CD4-positive, alpha-beta T cell treated with Interleukin-15 for 4 hours (primary cell): ENCODE measurements at regions not wholly inside any gene's neighbourhood (a gene's known extent, or its start where the extent isn't known, plus 50 kb on each side); places are given as distances from the start of the nearest gene placed in this dataset.

ENCODE experiments used
- DNase-seq: peaks from one replicate; pipeline ENCODE4 v3.0.0-alpha.2; 2020; ENCODE audit warnings: low spot score

DNA sequence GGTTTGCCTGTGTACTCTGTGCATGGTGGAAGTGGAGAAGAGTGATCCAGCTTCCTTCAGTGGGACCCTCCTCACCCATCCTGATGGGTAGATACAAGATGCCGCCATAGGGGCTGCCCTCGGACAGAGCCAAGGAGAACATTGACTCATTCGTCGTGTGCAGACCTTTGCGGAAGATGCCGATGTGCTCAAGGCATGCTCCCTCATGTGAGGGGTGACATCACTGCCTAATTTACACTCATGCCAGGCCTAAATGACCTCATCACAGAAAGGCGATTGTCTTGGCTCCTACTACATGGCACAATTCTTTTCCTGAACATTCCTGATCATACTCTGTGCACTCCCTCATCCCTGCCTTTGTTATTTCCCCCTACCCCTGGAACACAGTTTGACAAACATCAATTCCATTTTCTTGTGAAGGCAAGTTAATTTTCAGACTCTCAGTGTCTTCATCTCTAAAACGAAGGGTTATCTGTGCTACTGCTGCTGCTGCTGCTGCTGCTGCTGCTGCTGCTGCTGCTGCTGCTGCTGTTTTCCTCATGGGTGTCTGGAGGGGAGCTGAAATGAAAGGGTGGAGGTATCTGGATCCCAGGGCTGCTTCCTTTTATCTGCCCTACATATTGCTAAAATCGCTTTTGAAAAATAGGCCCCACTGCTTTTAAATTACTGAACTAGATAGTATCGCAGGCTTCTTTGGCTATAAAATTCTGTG, 146.5 kb upstream of the ARGLU1 start:
- DNase-seq: no peak

DNA sequence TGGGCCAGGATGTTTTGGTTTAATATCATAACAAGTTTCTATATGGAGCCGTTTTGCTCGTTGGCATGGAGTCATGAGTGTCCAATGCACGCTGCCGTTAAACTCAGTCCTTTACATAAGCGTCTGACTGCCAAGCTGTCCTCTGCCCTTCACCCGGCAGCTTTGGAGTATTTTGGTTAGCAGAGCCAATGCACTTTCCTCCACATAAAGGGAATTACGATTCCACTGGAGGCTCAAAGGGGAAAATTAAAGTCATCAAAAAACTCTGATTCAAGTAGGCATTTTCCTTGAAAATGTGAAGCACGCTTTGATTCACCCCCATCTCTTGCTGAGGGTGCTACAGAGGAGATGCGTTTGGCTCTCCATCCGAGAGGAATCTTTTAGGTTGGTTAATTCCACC, 144.4 kb upstream of the ARGLU1 start:
- DNase-seq: no peak

DNA sequence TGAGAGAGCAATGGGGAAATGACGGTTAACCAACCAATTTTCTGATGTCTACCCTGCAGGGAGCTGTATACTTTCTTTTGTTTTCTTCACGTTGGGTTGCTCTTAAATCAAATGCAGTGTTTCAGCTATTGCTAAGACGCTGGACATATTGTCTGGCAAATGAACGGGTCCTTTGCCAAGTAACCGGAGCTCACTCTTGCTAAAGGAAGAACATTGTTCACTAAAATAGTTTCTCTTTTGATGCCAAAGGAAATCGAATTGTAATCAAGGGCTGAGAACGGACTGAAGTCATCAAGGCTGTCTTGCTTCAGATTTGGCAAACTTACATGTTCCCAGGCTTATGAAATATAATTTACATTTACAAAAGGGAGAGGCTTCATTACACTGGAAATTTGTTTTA, 142.3 kb upstream of the ARGLU1 start:
- no peak for DNase-seq

DNA sequence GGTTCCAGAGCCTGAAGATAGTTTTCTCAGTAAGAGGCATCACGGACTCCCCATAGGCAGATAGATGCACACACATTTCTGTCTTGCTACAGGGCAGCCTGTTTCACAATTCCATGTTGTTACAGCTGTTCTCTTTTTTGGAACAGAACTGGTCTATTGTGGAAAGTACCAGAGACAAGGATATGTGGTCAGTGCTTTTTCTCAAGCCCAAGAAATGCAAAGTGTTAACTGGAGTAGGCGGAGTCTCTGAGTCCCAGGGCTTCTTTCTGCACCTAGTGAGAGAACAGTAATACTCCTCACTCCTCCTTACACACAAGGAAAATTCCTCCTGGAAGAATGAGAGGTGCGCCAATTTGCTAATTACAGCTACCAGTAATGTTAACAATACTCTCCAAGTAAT, 141.6 kb upstream of the ARGLU1 start:
- no peak for DNase-seq

DNA sequence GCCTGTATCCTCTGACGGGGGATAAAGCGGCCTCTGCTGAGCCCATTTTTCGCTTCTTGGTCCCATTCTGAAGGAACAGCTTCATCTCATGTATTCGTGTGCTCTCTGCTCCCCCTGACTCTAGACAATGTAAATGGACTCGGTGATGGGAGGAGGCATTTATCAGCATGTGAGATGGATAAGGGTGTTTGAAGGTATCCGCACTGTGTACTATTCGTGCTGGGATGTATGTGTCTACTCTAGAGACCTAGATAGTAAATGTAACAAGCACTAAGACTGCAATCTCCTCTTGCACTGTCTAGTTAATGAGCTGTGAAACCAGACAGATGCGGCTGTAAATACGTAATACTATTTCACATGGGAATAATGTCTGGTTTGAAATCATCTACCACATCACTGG, 134.6 kb upstream of the ARGLU1 start:
- DNase-seq: no peak

DNA sequence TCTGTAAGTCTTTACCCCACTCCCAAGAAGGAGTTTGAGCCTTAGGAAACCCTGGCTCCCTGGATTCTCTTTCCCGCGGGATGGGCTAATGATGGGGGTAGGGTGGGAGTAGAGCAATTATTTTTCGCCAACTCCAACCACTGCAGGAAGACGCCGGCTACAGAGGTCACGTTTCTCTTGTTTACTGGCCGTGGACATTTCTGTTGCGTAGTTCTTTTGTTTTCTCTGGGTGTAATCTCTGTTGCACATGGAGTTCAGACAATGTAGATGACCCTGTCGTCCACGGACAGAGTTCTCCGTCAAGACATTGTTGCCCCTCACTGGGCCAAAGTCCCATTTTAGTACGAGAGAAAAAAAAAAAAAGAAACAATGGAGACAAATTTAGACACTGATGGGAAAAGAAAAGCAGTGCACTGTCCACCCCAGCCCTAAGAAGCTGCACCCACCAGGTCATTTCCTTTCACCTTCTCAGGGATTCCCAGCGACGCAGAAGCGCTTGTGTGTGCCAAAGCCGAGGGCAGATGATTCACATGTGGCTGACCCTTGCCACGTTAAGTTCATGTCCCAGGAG, 133.9 kb upstream of the ARGLU1 start:
- DNase-seq: no peak

DNA sequence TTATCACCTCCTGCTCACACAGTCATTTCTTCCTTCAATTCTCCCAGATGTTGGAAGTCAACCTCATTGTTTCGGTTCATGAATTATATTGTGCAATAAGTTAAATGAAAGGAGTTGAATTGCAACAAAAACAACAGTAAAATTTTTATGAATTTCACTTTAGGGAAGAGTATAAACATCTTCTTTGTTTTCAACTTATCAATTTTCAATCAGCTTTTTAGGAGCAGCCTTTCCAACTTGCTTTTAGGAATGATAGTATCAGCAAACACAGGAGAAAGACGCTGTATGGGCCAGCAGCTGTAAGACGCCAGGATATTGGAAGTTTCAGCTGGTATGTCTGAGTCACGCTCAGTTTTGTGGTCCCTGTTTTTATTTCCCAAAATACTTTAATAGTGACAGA, 132.5 kb upstream of the ARGLU1 start:
- DNase-seq: no peak

DNA sequence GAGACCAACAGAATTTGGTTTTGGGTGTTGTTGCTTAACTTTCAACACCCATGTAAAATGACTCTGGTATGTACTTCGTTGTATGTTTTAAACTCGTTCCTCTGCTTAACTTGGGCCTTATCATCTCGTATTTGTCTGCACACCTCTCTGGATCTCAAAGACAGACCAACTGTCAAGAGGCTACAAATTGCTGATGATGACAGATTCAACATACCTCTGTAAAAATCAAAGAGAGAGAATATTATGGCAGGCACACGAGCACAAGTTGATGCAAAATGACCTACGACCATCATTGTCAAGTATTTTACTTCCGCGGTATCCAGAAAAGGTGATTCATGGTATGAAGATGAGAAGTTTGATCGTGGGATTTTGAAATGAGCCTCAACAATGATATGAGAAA, 132.1 kb upstream of the ARGLU1 start:
- DNase-seq: no peak

DNA sequence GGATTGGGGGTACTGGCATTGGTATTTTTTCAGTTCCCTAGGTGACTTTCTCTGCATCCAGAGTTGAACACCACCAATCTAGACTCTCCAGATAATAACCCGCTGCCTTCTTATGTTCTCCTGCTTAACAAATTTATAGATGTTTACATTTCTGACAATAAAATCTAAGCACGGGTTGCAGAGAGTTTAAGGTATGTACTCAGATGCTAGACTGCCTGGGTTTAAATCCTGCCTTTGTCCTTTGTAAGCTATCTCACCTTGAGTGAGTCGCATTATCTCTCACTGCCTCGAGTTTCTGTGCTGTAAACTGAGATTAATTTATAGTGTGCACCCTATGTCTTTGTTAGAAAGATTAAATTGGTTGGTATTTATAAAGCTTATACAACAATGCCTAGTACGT, 131.4 kb upstream of the ARGLU1 start:
- DNase-seq: no peak

DNA sequence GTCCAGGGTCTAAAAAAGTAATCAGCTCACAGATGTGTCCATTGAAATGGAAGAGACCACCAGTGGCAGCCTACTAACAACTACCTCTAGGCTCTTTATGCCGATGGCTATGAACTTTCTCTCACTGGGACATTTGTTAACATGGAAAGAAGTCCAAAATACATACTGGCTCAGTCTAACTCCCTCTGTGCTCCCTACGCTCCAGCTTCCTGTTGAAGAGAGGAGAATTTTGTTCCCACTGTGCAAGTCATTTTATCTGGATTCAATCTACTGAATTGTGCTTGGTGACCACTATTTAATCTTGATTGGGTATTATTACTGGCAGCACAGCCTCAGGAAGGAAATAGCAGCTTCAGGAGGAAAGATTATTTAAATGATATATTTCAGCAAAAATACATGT, 128.8 kb upstream of the ARGLU1 start:
- DNase-seq: no peak

DNA sequence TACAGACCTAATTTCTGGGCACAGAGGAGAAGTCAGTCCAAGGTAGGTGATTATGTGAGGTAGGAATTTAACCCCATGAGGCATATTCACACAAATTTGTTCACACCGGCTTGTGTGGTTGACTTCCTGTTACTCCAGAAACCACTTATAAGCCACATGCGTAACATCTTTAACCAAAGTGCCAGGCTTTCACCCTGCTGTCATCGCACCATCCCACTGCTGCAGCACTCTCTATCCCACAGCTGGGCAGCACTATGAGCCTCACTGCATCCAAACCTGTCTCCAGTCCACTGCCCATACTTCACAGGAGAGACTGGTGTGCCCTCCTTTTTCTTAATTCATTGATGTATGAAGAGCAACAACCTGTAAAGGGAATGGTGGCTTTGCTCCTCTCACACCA, 128.2 kb upstream of the ARGLU1 start:
- no peak for DNase-seq

DNA sequence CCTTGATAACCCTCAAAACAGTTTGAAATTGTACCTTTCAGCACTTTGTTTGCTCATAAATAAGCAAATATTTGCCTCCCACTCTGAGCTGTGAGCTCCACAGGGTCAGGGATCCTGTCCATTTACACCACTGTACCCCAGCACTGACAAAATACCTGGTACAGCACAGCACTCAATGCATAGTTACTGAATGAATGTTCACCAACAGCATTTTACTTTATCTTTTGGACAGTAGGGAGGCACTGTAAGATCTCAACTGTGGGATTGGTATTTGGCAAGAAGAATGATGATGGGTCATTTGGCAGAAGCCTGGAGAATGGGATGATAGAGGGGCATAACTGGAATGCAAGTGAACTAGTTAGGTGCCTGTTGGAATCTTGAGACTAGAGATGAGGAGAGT, 127.2 kb upstream of the ARGLU1 start:
- DNase-seq: no peak

DNA sequence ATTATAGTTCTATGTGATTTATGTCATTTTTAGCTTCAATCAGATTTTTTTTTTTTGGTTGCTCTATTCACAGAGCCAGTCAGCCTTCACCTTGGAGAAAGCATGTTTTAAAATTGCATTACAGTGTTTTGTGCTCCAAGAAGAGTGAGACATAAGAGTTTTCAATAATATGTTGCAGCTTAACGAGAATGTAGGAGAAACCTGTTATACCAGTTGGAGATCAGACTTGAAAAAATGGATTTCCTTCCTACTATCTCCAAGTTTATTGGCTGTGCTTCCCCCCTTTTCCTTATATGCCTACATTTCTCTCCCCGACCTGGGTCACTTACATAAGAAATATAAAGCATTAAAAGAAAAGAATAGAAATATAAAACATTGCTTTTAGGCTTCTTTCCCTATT, 123.9 kb upstream of the ARGLU1 start:
- DNase-seq: no peak

DNA sequence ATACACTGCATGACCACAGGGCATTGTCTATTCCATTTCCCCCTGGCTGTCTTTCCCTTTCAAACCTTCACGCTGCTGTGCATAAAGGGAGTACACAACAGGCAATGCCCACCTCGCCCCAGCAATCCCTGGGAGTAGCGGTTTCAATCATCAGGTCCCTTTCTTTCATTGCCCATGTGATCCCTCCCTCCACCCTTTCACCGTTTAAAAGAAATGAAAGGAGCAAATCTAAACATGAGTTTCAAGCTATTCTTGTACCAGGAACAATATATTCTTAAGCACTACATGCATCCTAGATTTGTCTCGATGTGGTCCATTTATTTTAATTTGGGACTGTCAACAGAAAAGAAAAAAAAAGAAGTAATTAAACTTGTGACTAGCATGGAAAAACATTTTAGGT, 123.4 kb upstream of the ARGLU1 start:
- DNase-seq: no peak

DNA sequence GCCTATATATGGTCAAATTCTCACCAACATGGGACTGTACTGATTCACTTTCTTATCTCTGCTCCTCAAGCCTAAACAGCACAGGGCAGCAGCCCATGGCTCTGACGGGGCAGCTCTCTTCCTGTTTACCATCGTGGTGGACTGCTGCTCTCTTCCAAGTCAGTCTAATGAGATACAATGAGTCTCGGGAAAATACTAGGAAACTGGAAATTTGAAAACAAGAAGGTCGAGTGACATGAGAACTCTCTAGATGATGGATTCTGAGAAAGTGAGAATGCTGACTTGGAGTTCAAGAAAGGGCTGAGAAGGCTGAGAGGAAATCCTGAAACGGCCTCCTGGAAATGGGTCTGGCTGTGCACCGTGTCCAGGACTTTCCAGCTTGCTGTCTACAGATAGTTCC, 122.8 kb upstream of the ARGLU1 start:
- DNase-seq: no peak

DNA sequence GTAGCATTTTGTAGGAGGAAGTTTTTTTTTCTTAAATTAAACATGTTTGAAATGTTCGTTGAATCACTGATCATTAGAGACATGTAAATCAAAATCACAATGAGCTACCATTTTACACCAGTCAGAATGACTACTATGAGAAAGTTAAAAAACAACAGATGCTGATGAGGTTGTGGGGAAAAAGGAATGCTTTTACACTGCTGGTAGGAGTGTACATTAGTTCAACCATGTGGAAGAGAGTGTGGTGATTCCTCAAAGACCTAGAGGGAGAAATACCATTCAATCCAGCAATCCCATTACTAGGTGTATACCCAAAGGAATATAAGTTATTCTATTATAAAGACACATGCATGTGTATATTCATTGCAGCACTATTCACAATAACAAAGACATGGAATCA, 122.0 kb upstream of the ARGLU1 start:
- DNase-seq: no peak

DNA sequence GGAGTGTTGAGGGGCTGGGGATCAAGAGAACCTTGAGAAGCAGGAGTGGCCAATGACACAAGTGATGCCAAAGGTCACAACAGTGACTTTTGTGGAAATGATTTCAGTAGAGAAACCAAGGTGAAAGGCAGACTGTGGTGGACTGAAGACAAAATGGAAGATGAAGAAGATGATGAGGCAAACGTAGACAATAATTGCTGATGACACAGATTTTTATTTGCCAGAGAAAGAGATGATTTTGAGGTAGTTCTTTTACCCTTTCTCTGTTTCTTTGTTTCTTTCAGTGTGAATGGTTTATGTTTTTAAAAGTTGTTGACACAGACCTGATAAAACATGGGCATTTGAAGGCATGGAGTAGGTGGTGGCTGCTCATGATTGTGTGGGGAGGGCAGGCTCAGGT, 121.0 kb upstream of the ARGLU1 start:
- DNase-seq: no peak

DNA sequence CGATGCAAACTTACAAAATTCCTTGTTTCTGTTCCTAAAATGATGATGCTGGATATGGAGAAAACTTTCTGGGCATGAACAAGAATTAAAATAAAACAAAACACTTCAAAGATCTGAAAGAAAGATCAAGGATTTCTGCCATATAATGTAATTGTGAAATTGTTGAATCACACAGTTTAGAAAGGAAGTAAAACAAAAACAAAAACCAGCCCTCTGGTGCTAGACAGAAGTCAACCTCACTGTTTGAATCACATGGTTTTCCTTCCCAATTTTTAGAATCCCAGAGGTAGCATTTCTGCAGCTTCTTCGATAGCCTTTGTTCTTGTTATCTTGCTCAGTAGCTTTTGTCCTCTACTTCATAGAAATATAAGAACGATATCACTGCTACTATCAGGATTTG, 118.2 kb upstream of the ARGLU1 start:
- DNase-seq: no peak

DNA sequence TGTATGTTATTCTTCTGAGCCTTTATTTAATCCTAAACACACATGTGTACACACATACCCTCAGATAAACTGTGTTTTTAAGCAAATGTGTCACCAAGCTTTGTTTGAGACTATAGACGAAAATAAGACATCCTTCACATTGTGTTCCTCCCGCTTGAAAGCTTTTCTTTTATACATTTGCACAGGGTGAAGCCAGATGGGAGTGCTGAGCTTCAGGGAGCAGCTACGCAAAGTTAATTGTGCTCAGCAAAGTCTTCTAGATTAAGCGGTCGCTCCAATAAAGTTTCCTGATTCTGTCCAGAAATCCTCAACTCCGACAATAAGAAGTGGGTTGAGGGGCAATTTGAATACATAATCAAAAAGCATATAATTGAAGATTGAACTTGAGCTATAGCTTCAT, 117.2 kb upstream of the ARGLU1 start:
- DNase-seq: no peak

DNA sequence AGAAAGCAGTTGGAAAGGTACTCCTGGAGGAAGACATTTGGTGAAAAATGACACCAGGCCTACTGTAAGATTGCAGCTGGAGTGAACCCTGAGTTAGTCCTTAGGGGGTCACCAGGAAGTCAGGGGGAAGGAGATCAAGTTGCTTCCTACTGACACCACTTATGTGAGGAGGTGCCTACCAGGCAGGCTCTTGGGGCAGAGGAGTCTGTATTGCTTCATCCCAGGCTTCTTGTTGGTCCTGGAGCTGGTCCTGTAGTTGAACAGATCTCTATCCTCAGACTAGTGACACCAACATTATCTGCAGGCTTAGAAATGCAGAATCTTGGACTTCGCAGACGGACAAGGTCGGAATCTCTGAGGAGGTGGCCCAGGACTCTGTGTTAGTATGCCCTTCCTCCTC, 116.0 kb upstream of the ARGLU1 start:
- no peak for DNase-seq

DNA sequence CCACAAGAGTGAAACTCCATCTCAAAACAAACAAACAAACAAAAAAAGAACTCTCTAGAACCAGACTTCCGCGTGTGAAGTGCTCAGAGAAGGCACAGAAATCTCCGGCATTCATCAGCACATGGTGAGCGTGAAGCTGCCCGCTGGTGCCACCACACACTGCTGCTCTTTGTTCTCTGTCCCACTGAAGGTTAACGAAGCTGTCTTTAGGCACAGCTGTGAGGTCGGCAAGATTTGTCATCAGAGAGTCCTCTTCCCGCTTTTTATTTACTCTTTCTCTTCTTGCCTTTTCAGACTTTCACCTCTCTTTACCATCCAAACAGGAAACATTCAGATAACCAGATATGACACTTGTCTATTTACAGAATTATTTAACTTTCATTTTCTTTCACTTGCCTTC, 115.2 kb upstream of the ARGLU1 start:
- DNase-seq: no peak

DNA sequence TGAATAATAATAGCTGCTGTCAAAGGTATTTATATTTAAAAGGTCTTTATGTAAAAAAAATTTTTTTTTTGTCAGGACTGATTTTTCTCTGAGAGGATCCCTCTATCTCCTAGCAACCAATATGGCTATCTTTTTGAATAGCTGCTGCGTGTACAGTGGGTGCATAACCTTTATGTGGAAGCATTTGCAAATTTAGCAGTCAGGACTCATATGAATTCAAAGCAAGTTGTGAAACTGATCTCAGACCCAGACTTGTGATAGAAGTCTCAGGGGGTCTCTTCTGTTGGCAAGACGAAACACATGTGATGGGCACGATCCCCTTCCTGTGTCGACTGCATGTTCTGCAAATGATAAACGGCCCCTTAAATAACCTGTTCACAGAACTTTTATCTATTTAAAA, 114.1 kb upstream of the ARGLU1 start:
- DNase-seq: no peak

DNA sequence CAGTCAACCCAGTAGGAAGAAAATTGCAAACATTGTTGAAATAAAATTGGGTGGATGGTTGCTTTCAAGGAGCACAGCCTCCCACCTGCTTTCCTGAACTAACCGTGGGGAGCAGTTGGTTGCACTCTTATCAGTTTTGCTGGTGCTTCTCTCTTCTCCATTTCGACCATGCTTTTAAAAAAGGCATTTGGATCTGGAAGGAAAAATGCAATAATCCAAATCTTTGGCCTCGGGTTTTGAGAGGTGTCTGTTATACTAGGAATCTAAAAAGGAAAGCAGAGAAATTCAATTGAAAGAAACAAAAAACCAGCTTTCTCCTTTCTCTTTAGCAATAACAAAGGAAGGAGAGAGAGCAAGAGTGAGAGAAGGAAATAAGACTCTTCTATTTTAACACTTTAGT, 113.6 kb upstream of the ARGLU1 start:
- no peak for DNase-seq

DNA sequence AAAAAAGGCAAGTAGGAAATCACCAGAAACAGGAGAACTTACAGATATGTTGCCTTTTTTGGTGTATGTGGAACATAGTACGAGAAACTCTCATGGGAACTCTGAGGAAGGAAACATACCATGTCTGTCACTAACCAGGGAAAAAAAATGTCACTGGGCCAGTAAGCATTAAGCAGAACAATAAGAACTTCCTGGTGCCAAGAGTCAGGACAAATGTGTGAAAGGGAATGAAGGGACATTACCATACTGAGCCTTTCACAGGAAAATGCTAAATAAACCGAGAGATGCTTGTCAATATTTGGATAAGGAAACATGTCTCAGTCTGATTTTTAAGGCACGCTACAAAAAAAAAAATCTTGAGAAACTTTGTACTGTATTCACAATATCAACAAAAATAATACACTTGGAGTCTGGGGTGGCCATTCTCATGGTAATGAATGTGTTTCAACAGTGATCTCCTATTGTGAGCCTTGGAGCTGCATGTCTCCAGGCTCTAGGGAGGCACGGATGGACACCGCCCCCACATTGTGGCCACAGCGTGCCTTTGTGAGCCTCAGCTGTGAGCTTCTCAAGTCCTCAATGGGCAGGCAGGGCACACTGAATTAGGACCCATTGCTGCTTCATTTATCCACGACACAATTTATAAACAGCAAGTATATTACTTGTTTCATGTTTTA, 113.0 kb upstream of the ARGLU1 start:
- DNase-seq: no peak
